Transverse colon (tissue), 4 donors: ENCODE measurements at regions not wholly inside any gene's neighbourhood (a gene's known extent, or its start where the extent isn't known, plus 50 kb on each side); places are given as distances from the start of the nearest gene placed in this dataset.

Experiments used
- POLR2AphosphoS5 ChIP-seq, 3 donors: sonication (generic); formaldehyde crosslinking; IDR thresholded peaks; one replicate each; pipeline ENCODE4 v1.6.1; 2016; ENCODE audit warnings: antibody characterized with exemption in 3 of 3
- TF ChIP-seq, protein P1 (sequence below), 5 experiments: fragments of 200-600 bp in 3 of 5; fragments of 450-650 bp in 2 of 5; sonication (generic) in 3 of 5; IDR thresholded peaks; 1 replicate in 2 of 5; 2 replicates in 3 of 5; pipeline ENCODE4 v1.5.1; 2016 to 2017; ENCODE audit warnings: antibody characterized with exemption in 5 of 5, inconsistent platforms in 3 of 5, mild to moderate bottlenecking in 2 of 5, moderate library complexity in 1 of 5

DNA sequence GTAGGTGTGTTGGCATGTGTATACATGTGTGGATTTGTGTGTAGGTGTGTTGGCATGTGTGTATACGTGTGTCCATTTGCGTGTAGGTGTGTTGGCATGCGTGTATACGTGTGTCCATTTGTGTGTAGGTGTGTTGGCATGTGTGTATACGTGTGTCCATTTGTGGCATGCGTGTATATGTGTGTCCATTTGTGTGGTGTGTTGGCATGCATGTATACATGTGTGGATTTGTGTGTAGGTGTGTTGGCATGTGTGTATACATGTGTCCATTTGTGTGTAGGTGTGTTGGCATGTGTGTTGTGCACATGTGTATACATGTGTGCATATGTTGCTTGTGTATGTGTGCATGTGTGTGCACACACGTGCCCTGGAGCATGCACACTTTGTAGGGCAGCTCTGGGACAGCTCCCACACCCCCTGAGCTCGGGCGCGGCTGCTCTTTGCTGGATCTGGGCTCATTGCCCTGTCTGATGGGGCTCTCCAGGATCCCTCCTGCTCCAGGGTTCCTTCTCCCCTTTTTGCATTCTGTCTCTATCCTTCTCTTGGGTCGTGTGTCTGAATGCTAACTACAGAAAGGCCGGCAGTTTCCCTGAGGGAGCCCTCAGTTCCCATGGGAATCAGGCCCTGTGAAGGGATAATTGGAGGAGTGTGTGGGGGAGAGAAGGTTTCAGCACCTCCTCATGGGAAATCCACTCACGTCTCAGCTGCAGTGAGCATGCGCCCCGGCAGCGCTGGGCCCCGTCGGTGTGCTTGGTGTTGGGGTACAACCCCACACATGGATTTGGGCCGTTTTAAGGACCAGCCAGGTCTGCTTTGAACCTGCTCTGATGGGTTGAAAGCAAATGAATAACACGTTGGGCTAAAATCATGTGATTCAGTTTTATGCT, 102.0 kb downstream of the ERMARD start:
- TF ChIP-seq, protein P1, sequence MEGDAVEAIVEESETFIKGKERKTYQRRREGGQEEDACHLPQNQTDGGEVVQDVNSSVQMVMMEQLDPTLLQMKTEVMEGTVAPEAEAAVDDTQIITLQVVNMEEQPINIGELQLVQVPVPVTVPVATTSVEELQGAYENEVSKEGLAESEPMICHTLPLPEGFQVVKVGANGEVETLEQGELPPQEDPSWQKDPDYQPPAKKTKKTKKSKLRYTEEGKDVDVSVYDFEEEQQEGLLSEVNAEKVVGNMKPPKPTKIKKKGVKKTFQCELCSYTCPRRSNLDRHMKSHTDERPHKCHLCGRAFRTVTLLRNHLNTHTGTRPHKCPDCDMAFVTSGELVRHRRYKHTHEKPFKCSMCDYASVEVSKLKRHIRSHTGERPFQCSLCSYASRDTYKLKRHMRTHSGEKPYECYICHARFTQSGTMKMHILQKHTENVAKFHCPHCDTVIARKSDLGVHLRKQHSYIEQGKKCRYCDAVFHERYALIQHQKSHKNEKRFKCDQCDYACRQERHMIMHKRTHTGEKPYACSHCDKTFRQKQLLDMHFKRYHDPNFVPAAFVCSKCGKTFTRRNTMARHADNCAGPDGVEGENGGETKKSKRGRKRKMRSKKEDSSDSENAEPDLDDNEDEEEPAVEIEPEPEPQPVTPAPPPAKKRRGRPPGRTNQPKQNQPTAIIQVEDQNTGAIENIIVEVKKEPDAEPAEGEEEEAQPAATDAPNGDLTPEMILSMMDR (IDR thresholded peaks at IDR 0.05): no peak
- no peak for TF ChIP-seq POLR2AphosphoS5 (IDR thresholded peaks at IDR 0.05)
